ENCODE measurements at regions not wholly inside any gene's neighbourhood (a gene's known extent, or its start where the extent isn't known, plus 50 kb on each side); places are given as distances from the start of the nearest gene placed in this dataset.

- H3K4me3 ChIP-seq (ENCODE audit: low read depth, low read length), result no peak overlapping the region
- TF ChIP-seq MAX (IDR thresholded peaks at IDR 0.05; ENCODE audit: low read depth, low read length), result no peak
- TF ChIP-seq POLR2A (IDR thresholded peaks at IDR 0.05; ENCODE audit: extremely low read depth, insufficient read length), result no peak
- no peak for TF ChIP-seq MYC (IDR thresholded peaks at IDR 0.05; ENCODE audit: low read depth, low read length)
- no peak for TF ChIP-seq CTCF (IDR thresholded peaks at IDR 0.05; ENCODE audit: low read depth, low read length)
- DNase-seq (ENCODE audit: low read depth), result peak; percentile 59
These were observed 350.5 kb downstream of the MATN1 start for GRCh38 chr1:30372792-30373433.

- TF ChIP-seq MYC (IDR thresholded peaks at IDR 0.05; ENCODE audit: low read depth, low read length), result no peak
- DNase-seq (ENCODE audit: low read depth), result no peak
- H3K4me3 ChIP-seq (ENCODE audit: low read depth, low read length), result no peak overlapping the region
These were observed 351.2 kb downstream of the MATN1 start for GRCh38 chr1:30371888-30372791.

- TF ChIP-seq MYC (IDR thresholded peaks at IDR 0.05; ENCODE audit: low read depth, low read length) (no peak), MAX (IDR thresholded peaks at IDR 0.05; ENCODE audit: low read depth, low read length) (no peak), CTCF (IDR thresholded peaks at IDR 0.05; ENCODE audit: low read depth, low read length) (no peak), POLR2A (IDR thresholded peaks at IDR 0.05; ENCODE audit: extremely low read depth, insufficient read length) (no peak)
- no peak overlapping the region for H3K4me3 ChIP-seq (ENCODE audit: low read depth, low read length)
- no peak for DNase-seq (ENCODE audit: low read depth)
These were observed 352.1 kb downstream of the MATN1 start for GRCh38 chr1:30371179-30371788.

GRCh38 chr1:30368651-30369240 is 354.6 kb downstream of the MATN1 start:
- H3K4me3 ChIP-seq (ENCODE audit: low read depth, low read length), result no peak overlapping the region
- no peak for TF ChIP-seq MAX (IDR thresholded peaks at IDR 0.05; ENCODE audit: low read depth, low read length)
- no peak for DNase-seq (ENCODE audit: low read depth)

- H3K4me3 ChIP-seq (ENCODE audit: low read depth, low read length), result no peak overlapping the region
- no peak for DNase-seq (ENCODE audit: low read depth)
- TF ChIP-seq CTCF (IDR thresholded peaks at IDR 0.05; ENCODE audit: low read depth, low read length) (no peak), MAX (IDR thresholded peaks at IDR 0.05; ENCODE audit: low read depth, low read length) (no peak), POLR2A (IDR thresholded peaks at IDR 0.05; ENCODE audit: extremely low read depth, insufficient read length) (no peak), MYC (IDR thresholded peaks at IDR 0.05; ENCODE audit: low read depth, low read length) (no peak)
These were observed 356.5 kb downstream of the MATN1 start for GRCh38 chr1:30366911-30367310.

GRCh38 chr1:30366199-30366598 is 357.2 kb downstream of the MATN1 start:
- no peak for TF ChIP-seq MYC (IDR thresholded peaks at IDR 0.05; ENCODE audit: low read depth, low read length)
- H3K4me3 ChIP-seq (ENCODE audit: low read depth, low read length), result no peak overlapping the region
- DNase-seq (ENCODE audit: low read depth), result no peak

GRCh38 chr1:30365596-30365995 is 357.8 kb downstream of the MATN1 start:
- no peak overlapping the region for H3K4me3 ChIP-seq (ENCODE audit: low read depth, low read length)
- no peak for TF ChIP-seq MYC (IDR thresholded peaks at IDR 0.05; ENCODE audit: low read depth, low read length)
- DNase-seq (ENCODE audit: low read depth), result no peak

Measured in NB4 (cell line).